Smooth muscle cell (in vitro differentiated cells): ENCODE measurements at regions not wholly inside any gene's neighbourhood (a gene's known extent, or its start where the extent isn't known, plus 50 kb on each side); places are given as distances from the start of the nearest gene placed in this dataset.

Source experiments
- DNase-seq: peaks from one replicate; lab custom pipeline; 2025; ENCODE audit not compliant: unreplicated experiment; lab: John Stamatoyannopoulos, UW
- H2AFZ ChIP-seq: fragments of 200-600 bp; sonication (generic); 2 replicates; pipeline ENCODE4 v1.6.0; 2016; ENCODE audit warnings: antibody characterized with exemption, low read depth, mild to moderate bottlenecking
- H3F3A ChIP-seq: fragments of 200-600 bp; sonication (generic); 2 replicates; pipeline ENCODE4 v1.6.0; 2017; ENCODE audit warnings: antibody characterized with exemption, low read depth
- H3K27ac ChIP-seq: fragments of 200-600 bp; sonication (generic); 2 replicates; pipeline ENCODE4 v1.5.1; 2016; ENCODE audit warnings: low read depth, mild to moderate bottlenecking
- H3K27me3 ChIP-seq: fragments of 200-600 bp; sonication (generic); 2 replicates; pipeline ENCODE4 v1.6.1; 2016; ENCODE audit warnings: low read depth, mild to moderate bottlenecking
- H3K36me3 ChIP-seq: fragments of 200-600 bp; sonication (generic); 2 replicates; pipeline ENCODE4 v1.5.1; 2016; ENCODE audit warnings: low read depth
- H3K4me1 ChIP-seq: fragments of 200-600 bp; sonication (generic); 2 replicates; pipeline ENCODE4 v1.5.1; 2016; ENCODE audit warnings: low read depth
- H3K4me2 ChIP-seq: fragments of 200-600 bp; sonication (generic); 2 replicates; pipeline ENCODE4 v1.6.0; 2016; ENCODE audit warnings: mild to moderate bottlenecking
- H3K4me3 ChIP-seq: fragments of 200-600 bp; sonication (generic); 2 replicates; pipeline ENCODE4 v1.5.1; 2016; ENCODE audit warnings: mild to moderate bottlenecking
- H3K79me2 ChIP-seq: fragments of 200-600 bp; sonication (generic); 2 replicates; pipeline ENCODE4 v1.6.0; 2016; ENCODE audit warnings: low read depth, mild to moderate bottlenecking
- H3K9ac ChIP-seq: fragments of 200-600 bp; sonication (generic); 2 replicates; pipeline ENCODE4 v1.6.0; 2016; ENCODE audit warnings: low read depth
- H3K9me3 ChIP-seq: fragments of 200-600 bp; sonication (generic); replicated peaks from 2 replicates; pipeline ENCODE4 v1.5.1; 2016; ENCODE audit warnings: low read depth
- H4K20me1 ChIP-seq: fragments of 200-600 bp; sonication (generic); 2 replicates; pipeline ENCODE4 v1.6.0; 2016; ENCODE audit warnings: low read depth
- WGBS: methylation state at CpG from one replicate; pipeline ENCODE4 v1.1.7; 2016; ENCODE audit warnings: low lambda C conversion rate; 5-methylcytosine and 5-hydroxymethylcytosine counted together
- TF ChIP-seq, protein P1 (sequence below): fragments of 200-600 bp; sonication (generic); IDR thresholded peaks from 2 replicates; pipeline ENCODE4 v1.5.1; 2017; ENCODE audit warnings: borderline replicate concordance, mild to moderate bottlenecking, antibody characterized with exemption; ENCODE audit not compliant: insufficient read depth, poor library complexity, severe bottlenecking

- TF ChIP-seq, protein P1, sequence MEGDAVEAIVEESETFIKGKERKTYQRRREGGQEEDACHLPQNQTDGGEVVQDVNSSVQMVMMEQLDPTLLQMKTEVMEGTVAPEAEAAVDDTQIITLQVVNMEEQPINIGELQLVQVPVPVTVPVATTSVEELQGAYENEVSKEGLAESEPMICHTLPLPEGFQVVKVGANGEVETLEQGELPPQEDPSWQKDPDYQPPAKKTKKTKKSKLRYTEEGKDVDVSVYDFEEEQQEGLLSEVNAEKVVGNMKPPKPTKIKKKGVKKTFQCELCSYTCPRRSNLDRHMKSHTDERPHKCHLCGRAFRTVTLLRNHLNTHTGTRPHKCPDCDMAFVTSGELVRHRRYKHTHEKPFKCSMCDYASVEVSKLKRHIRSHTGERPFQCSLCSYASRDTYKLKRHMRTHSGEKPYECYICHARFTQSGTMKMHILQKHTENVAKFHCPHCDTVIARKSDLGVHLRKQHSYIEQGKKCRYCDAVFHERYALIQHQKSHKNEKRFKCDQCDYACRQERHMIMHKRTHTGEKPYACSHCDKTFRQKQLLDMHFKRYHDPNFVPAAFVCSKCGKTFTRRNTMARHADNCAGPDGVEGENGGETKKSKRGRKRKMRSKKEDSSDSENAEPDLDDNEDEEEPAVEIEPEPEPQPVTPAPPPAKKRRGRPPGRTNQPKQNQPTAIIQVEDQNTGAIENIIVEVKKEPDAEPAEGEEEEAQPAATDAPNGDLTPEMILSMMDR: no peak
- no peak overlapping the region for H3K9ac ChIP-seq
- DNase-seq: no peak
- no peaks in the 10 kb centered on the region for H3K27me3 ChIP-seq
- WGBS: 88% methylated on average over 11 of the region's 11 CpGs
- no peak overlapping the region for H2AFZ ChIP-seq
- H4K20me1 ChIP-seq: no peaks in the 10 kb centered on the region
- no peak overlapping the region for H3K4me3 ChIP-seq
- H3K4me1 ChIP-seq: no peaks in the 10 kb centered on the region
- no peaks in the 10 kb centered on the region for H3K9me3 ChIP-seq
- H3K79me2 ChIP-seq: no peaks in the 10 kb centered on the region
- no peak overlapping the region for H3K4me2 ChIP-seq
- no peaks in the 10 kb centered on the region for H3F3A ChIP-seq
- no peaks in the 10 kb centered on the region for H3K36me3 ChIP-seq
- H3K27ac ChIP-seq: no peak overlapping the region
Measured at GRCh38 chr5:5800801-5801761, 378.6 kb downstream of the ICE1 start.

DNA sequence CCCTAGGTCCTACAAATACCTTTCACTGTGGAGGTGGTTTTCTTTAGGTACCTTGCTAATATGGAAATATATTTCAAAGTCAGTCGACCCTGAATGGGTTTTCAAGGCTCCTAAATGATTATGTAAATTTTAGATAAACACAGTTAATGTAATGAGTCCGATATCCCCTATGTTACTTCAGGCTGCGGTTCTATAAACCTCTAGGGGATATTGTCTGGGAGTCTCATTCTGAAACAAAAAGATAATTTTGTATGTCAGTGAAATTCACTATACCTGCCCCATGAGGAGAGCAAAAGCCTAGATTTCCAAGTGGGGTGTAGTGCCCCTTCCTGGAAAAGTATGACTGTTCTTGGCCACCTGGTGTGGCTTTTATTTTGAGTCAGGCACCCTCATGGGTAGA, 377.3 kb downstream of the ICE1 start:
- no peak for DNase-seq
- 84% methylated on average over 3 of the region's 3 CpGs for WGBS
- TF ChIP-seq, protein P1: no peak
- no peaks in the 10 kb centered on the region for H3K36me3 ChIP-seq
- no peaks in the 10 kb centered on the region for H3K79me2 ChIP-seq
- no peak overlapping the region for H3K9ac ChIP-seq
- H3K4me1 ChIP-seq: no peaks in the 10 kb centered on the region
- no peak overlapping the region for H3K4me3 ChIP-seq
- no peaks in the 10 kb centered on the region for H3K9me3 ChIP-seq
- H3K27me3 ChIP-seq: no peaks in the 10 kb centered on the region
- no peaks in the 10 kb centered on the region for H4K20me1 ChIP-seq
- H3K27ac ChIP-seq: no peak overlapping the region
- H3F3A ChIP-seq: no peaks in the 10 kb centered on the region
- no peak overlapping the region for H2AFZ ChIP-seq
- H3K4me2 ChIP-seq: no peak overlapping the region

DNA sequence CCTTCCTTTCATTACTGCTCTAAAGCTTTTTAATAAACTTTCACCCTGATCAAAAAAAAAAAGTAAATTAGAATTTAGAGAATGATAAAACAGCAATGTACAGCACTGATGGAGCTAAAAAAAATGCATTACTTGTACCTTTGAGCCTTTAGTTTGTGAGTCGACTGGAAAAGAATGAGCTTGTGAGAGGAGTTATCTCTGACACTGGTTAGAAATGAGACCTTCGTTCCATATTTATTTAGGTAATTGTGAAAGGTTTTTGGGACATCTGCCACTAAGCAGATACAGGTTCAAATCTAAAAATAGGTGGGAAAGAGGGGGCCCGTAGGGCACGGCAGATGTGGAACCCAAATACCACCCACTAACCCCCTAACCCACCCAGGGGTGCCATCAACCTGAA, 376.8 kb downstream of the ICE1 start:
- H3F3A ChIP-seq: no peaks in the 10 kb centered on the region
- H3K27ac ChIP-seq: no peak overlapping the region
- no peak overlapping the region for H2AFZ ChIP-seq
- no peak overlapping the region for H3K4me3 ChIP-seq
- H3K4me2 ChIP-seq: no peak overlapping the region
- H3K36me3 ChIP-seq: no peaks in the 10 kb centered on the region
- H3K9me3 ChIP-seq: no peaks in the 10 kb centered on the region
- no peaks in the 10 kb centered on the region for H3K4me1 ChIP-seq
- H4K20me1 ChIP-seq: no peaks in the 10 kb centered on the region
- TF ChIP-seq, protein P1: no peak
- DNase-seq: no peak
- H3K9ac ChIP-seq: no peak overlapping the region
- WGBS: 90% methylated on average over 4 of the region's 4 CpGs
- no peaks in the 10 kb centered on the region for H3K27me3 ChIP-seq
- H3K79me2 ChIP-seq: no peaks in the 10 kb centered on the region
